GM19372 (cell line): ENCODE measurements at regions not wholly inside any gene's neighbourhood (a gene's known extent, or its start where the extent isn't known, plus 50 kb on each side); places are given as distances from the start of the nearest gene placed in this dataset.
"Not testable (repeated sequence)": the region's sequence is repeated elsewhere in the genome, so short reads cannot be mapped to it uniquely, and the experiment has no call there.

ENCODE experiments used
- ATAC-seq: cut with Tn5 transposase; IDR thresholded peaks from one replicate; pipeline ENCODE4 v1.9.1; 2021; ENCODE audit warnings: mild to moderate bottlenecking, low read depth, moderate library complexity; ENCODE audit not compliant: unreplicated experiment

- ATAC-seq, result no peak
Measured at GRCh38 chr6:27130668-27131428, 116.7 kb upstream of the PRSS16 start.

- peak; percentile 5 for ATAC-seq
Measured at GRCh38 chr6:27132282-27132531, 115.3 kb upstream of the PRSS16 start.

- peak; percentile 62 for ATAC-seq
Measured at GRCh38 chr6:27132532-27133280, 114.8 kb upstream of the PRSS16 start.

- peak; percentile 3 for ATAC-seq
Measured at GRCh38 chr6:27133281-27134227, 113.9 kb upstream of the PRSS16 start.

- ATAC-seq, result no peak
Measured at GRCh38 chr6:27135087-27135657, 112.3 kb upstream of the PRSS16 start.

- ATAC-seq, result no peak
Measured at GRCh38 chr6:27136077-27136644, 111.3 kb upstream of the PRSS16 start.

- ATAC-seq, result no peak
Measured at GRCh38 chr6:27136978-27137814, 110.3 kb upstream of the PRSS16 start.

GRCh38 chr6:27138406-27138805 is 109.1 kb upstream of the PRSS16 start:
- ATAC-seq, result no peak

- peak; percentile 63 for ATAC-seq
Measured at GRCh38 chr6:27138837-27139755, 108.4 kb upstream of the PRSS16 start.

GRCh38 chr6:27139756-27140579 is 107.5 kb upstream of the PRSS16 start:
- ATAC-seq, result peak; percentile 13

GRCh38 chr6:27140999-27141528 is 106.4 kb upstream of the PRSS16 start:
- no peak for ATAC-seq

- no peak for ATAC-seq
Measured at GRCh38 chr6:27141529-27142015, 105.9 kb upstream of the PRSS16 start.

- not testable (repeated sequence) for ATAC-seq
Measured at GRCh38 chr6:27143020-27143388, 104.5 kb upstream of the PRSS16 start.

- ATAC-seq, result no peak
Measured at GRCh38 chr6:27143474-27144026, 104.0 kb upstream of the PRSS16 start.

- ATAC-seq, result no peak
Measured at GRCh38 chr6:27144740-27145079, 102.8 kb upstream of the PRSS16 start.

GRCh38 chr6:27145731-27146455 is 101.6 kb upstream of the PRSS16 start:
- peak; percentile 24 for ATAC-seq

- ATAC-seq, result not testable (repeated sequence)
Measured at GRCh38 chr6:27146456-27146705, 101.1 kb upstream of the PRSS16 start.
